Kidney (tissue), 13 donors: ENCODE measurements at regions not wholly inside any gene's neighbourhood (a gene's known extent, or its start where the extent isn't known, plus 50 kb on each side); places are given as distances from the start of the nearest gene placed in this dataset.

Source experiments
- DNase-seq, 5 donors: peaks; one replicate each; pipeline ENCODE4 v3.0.0-alpha.2; 2013 to 2020
- FAIRE-seq: peaks from 2 replicates; lab custom pipeline; 2012; peaks lifted over from hg19 to GRCh38; lab: Jason Lieb, UNC
- H3K27ac ChIP-seq, 2 donors: one replicate each; pipeline ENCODE4 v1.7.0; 2013; ENCODE audit warnings: low read depth in 2 of 2, low read length in 2 of 2, inconsistent platforms in 1 of 2
- H3K27me3 ChIP-seq: one replicate; pipeline ENCODE4 v1.7.1; 2013; ENCODE audit warnings: low read length, inconsistent platforms; ENCODE audit not compliant: control insufficient read depth, insufficient read depth
- H3K36me3 ChIP-seq, 3 donors: one replicate each; pipeline versions ENCODE4 v1.7.0 to v1.7.1; 2013; ENCODE audit warnings: low read length in 3 of 3, control low read depth in 1 of 3, inconsistent platforms in 1 of 3; ENCODE audit not compliant: insufficient read depth in 3 of 3, control insufficient read depth in 2 of 3
- H3K4me1 ChIP-seq, 3 donors: one replicate each; pipeline versions ENCODE4 v1.7.0 to v1.7.1; 2013; ENCODE audit warnings: low read length in 3 of 3, inconsistent platforms in 1 of 3, low read depth in 1 of 3; ENCODE audit not compliant: control insufficient read depth in 2 of 3, insufficient read depth in 2 of 3
- H3K4me3 ChIP-seq, 3 donors: one replicate each; pipeline versions ENCODE4 v1.7.0 to v1.8.1; 2013; ENCODE audit warnings: low read length in 3 of 3, control low read depth in 1 of 3, inconsistent platforms in 1 of 3
- H3K9ac ChIP-seq, 3 donors: one replicate each; pipeline versions ENCODE4 v1.7.0 to v1.7.1; 2013; ENCODE audit warnings: low read length in 3 of 3, control low read depth in 1 of 3, inconsistent platforms in 1 of 3
- H3K9me3 ChIP-seq, 3 donors: one replicate each; pipeline versions ENCODE4 v1.7.0 to v1.7.1; 2013; ENCODE audit warnings: low read length in 3 of 3, control low read depth in 1 of 3, inconsistent platforms in 1 of 3; ENCODE audit not compliant: control insufficient read depth in 2 of 3, insufficient read depth in 1 of 3
- CTCF ChIP-seq: IDR thresholded peaks from 3 replicates; pipeline ENCODE4 v1.5.1; 2012; ENCODE audit warnings: mild to moderate bottlenecking, moderate library complexity, borderline replicate concordance; ENCODE audit not compliant: insufficient read depth; ENCODE audit errors: extremely low read depth
- intact Hi-C: fragments of 100-400 bp; cut with DNase I; formaldehyde crosslinking; loops from one replicate; pipeline ENCODE4 v1.11.1; 2022
- donor health status: control.
- donor health status: control.
- donor health status: control.
- donor health status: control.
- donor health status: control.
- donor health status: DM: yes; HTN: yes; CAD: no.
- donor health status: Normal renal cell carcinoma (clear cell type).

DNA sequence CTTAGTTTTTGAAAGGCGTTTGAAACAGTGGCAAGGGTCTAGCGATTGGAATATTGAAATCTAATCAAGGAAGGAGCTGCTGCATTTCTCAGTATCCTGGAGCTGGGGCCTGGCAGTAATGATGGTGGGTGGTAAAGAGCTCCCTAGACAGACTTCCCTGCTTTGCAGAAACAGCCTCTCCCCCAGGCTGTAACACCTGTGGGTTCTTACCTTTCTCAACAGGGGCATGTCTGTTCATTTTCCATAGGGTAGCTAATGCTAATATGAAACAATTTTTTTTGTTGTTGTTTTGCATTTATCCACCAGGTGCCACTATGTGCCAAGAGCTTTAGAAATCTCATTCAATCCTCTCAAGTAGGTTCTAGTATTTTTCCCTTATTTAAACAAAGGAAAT lies 345.5 kb downstream of the REEP3 start:
- Histone ChIP-seq H3K27me3 (no peaks in the 10 kb centered on the region), H3K36me3 (no peaks in the 10 kb centered on the region), H3K9ac (no peak overlapping the region), H3K4me3 (no peak overlapping the region), H3K27ac (no peak overlapping the region), H3K9me3 (no peaks in the 10 kb centered on the region), H3K4me1 (peaks cover 0 to 4% (median 0%) of the 10 kb centered on the region in 3 donors)
- intact Hi-C loops, result no loop called here
- peak; percentile 6 for TF ChIP-seq CTCF
- FAIRE-seq (no peak), DNase-seq (peak in 1 of 5 donors; percentile 26)

GRCh38 chr10:63878428-63878827 lies 357.2 kb downstream of the REEP3 start:
- H3K36me3 ChIP-seq, result no peaks in the 10 kb centered on the region
- FAIRE-seq (no peak), DNase-seq (no peak)
- H3K4me1 ChIP-seq, result no peaks in the 10 kb centered on the region
- intact Hi-C loops, result no loop called here
- H3K27ac ChIP-seq, result no peak overlapping the region
- no peak for TF ChIP-seq CTCF
- H3K4me3 ChIP-seq, result no peak overlapping the region
- H3K9me3 ChIP-seq, result peaks cover 0 to 7% (median 3%) of the 10 kb centered on the region in 3 donors
- H3K27me3 ChIP-seq, result no peaks in the 10 kb centered on the region
- no peak overlapping the region for H3K9ac ChIP-seq

- no peak for DNase-seq
- no peak overlapping the region for H3K27ac ChIP-seq
- no peaks in the 10 kb centered on the region for H3K27me3 ChIP-seq
- intact Hi-C loops, result no loop called here
- TF ChIP-seq CTCF, result no peak
- FAIRE-seq, result no peak
- H3K4me3 ChIP-seq, result no peak overlapping the region
- no peak overlapping the region for H3K9ac ChIP-seq
- H3K4me1 ChIP-seq, result no peaks in the 10 kb centered on the region
- H3K36me3 ChIP-seq, result no peaks in the 10 kb centered on the region
- H3K9me3 ChIP-seq, result no peaks in the 10 kb centered on the region
Measured at GRCh38 chr10:63883861-63884260, 362.7 kb downstream of the REEP3 start.

DNA sequence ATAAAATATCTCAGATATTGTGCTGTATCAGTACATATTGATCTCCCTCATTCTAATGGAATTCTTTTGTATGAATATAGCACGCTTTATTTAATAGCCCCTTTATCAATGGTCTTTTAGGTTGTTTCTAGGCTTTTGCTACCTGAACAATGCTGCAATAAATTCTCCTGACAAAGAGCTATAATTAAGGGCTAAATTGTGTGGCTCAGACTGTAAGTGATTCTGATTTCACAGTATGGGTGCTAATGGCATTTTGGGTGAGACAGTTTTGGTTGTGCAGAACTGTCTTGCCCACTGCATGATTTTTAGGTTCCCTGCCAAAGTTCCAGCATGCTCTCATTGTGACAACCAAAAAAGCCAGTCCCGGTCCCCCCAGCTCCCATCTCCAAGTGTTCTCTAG lies 363.2 kb downstream of the REEP3 start:
- intact Hi-C loops, result no loop called here
- H3K27me3 ChIP-seq, result no peaks in the 10 kb centered on the region
- H3K4me1 ChIP-seq, result no peaks in the 10 kb centered on the region
- no peak overlapping the region for H3K9ac ChIP-seq
- no peaks in the 10 kb centered on the region for H3K36me3 ChIP-seq
- TF ChIP-seq CTCF, result no peak
- FAIRE-seq (no peak), DNase-seq (no peak)
- no peak overlapping the region for H3K27ac ChIP-seq
- H3K9me3 ChIP-seq, result no peaks in the 10 kb centered on the region
- no peak overlapping the region for H3K4me3 ChIP-seq
